ENCODE measurements at regions not wholly inside any gene's neighbourhood (a gene's known extent, or its start where the extent isn't known, plus 50 kb on each side); places are given as distances from the start of the nearest gene placed in this dataset.

- peak overlapping the region; percentile 40 for H3K4me2 ChIP-seq (ENCODE audit: insufficient read depth, low read length)
- H2AFZ ChIP-seq (ENCODE audit: low read depth, low read length), result no peak overlapping the region
- H3K36me3 ChIP-seq (ENCODE audit: insufficient read depth, low read length), result peaks cover 66% of the 10 kb centered on the region
- H3K4me3 ChIP-seq (ENCODE audit: low read depth in 1 of 2, low read length in 2 of 2), result peak overlapping the region in 1 of 2 experiments; percentile 23; a peak in 1 of 4 replicates
- H3K79me2 ChIP-seq (ENCODE audit: insufficient read depth, low read length), result peaks cover 87% of the 10 kb centered on the region
- peak overlapping the region; percentile 94 for H3K27ac ChIP-seq (ENCODE audit: low read length)
- no peaks in the 10 kb centered on the region for H4K20me1 ChIP-seq (ENCODE audit: insufficient read depth, low read length)
- ATAC-seq (ENCODE audit: insufficient read depth, low read depth) (peak; percentile 92), DNase-seq (peak; percentile 90)
- H3K9ac ChIP-seq (ENCODE audit: low read depth, low read length), result peak overlapping the region; percentile 49
- TF ChIP-seq CTCF (IDR thresholded peaks at IDR 0.05; ENCODE audit: borderline replicate concordance, extremely low read depth, low read length, poor library complexity, severe bottlenecking) (peak; percentile 70), EZH2 (IDR thresholded peaks at IDR 0.05; ENCODE audit: borderline replicate concordance, low read depth, low read length, severe bottlenecking) (no peak)
- H3K9me3 ChIP-seq (ENCODE audit: insufficient read depth, low read length, severe bottlenecking), result no peaks in the 10 kb centered on the region
- H3K4me1 ChIP-seq (ENCODE audit: insufficient read depth, low read length), result peaks cover 100% of the 10 kb centered on the region
- no peaks in the 10 kb centered on the region for H3K27me3 ChIP-seq (ENCODE audit: insufficient read depth, low read length, poor library complexity)
Observed at GRCh38 chr13:104810242-104810641, 1725.2 kb downstream of the EFNB2 start.

GRCh38 chr13:104809483-104809882 lies 1726.0 kb downstream of the EFNB2 start:
- no peaks in the 10 kb centered on the region for H3K9me3 ChIP-seq (ENCODE audit: insufficient read depth, low read length, severe bottlenecking)
- TF ChIP-seq CTCF (IDR thresholded peaks at IDR 0.05; ENCODE audit: borderline replicate concordance, extremely low read depth, low read length, poor library complexity, severe bottlenecking) (no peak), EZH2 (IDR thresholded peaks at IDR 0.05; ENCODE audit: borderline replicate concordance, low read depth, low read length, severe bottlenecking) (no peak)
- H3K27ac ChIP-seq (ENCODE audit: low read length), result peak overlapping the region; percentile 94
- peaks cover 68% of the 10 kb centered on the region for H3K36me3 ChIP-seq (ENCODE audit: insufficient read depth, low read length)
- peak overlapping the region; percentile 40 for H3K4me2 ChIP-seq (ENCODE audit: insufficient read depth, low read length)
- 0 out of 2 replicates have a peak overlapping the region, but pooled peaks have one; percentile 4 for H2AFZ ChIP-seq (ENCODE audit: low read depth, low read length)
- H4K20me1 ChIP-seq (ENCODE audit: insufficient read depth, low read length), result no peaks in the 10 kb centered on the region
- DNase-seq (peak; percentile 68), ATAC-seq (ENCODE audit: insufficient read depth, low read depth) (peak; percentile 63)
- peak overlapping the region; percentile 41 for H3K9ac ChIP-seq (ENCODE audit: low read depth, low read length)
- peaks cover 87% of the 10 kb centered on the region for H3K79me2 ChIP-seq (ENCODE audit: insufficient read depth, low read length)
- no peaks in the 10 kb centered on the region for H3K27me3 ChIP-seq (ENCODE audit: insufficient read depth, low read length, poor library complexity)
- peaks cover 99% of the 10 kb centered on the region for H3K4me1 ChIP-seq (ENCODE audit: insufficient read depth, low read length)
- 0 out of 4 replicates have a peak overlapping the region, but pooled peaks of 1 of the 2 experiments have one; percentile 16 for H3K4me3 ChIP-seq (ENCODE audit: low read depth in 1 of 2, low read length in 2 of 2)

GRCh38 chr13:104805346-104805745 lies 1730.1 kb downstream of the EFNB2 start:
- no peak overlapping the region; the same call in 1 of the 2 replicates for H3K9ac ChIP-seq (ENCODE audit: low read depth, low read length)
- peak overlapping the region; percentile 17 for H2AFZ ChIP-seq (ENCODE audit: low read depth, low read length)
- ATAC-seq (ENCODE audit: insufficient read depth, low read depth), result peak; percentile 34

More at GRCh38 chr13:104805346-104805745, 1730.1 kb downstream of the EFNB2 start:
- Histone ChIP-seq H3K36me3 (ENCODE audit: insufficient read depth, low read length) (peaks cover 83% of the 10 kb centered on the region), H4K20me1 (ENCODE audit: insufficient read depth, low read length) (no peaks in the 10 kb centered on the region), H3K27me3 (ENCODE audit: insufficient read depth, low read length, poor library complexity) (no peaks in the 10 kb centered on the region), H3K79me2 (ENCODE audit: insufficient read depth, low read length) (peaks cover 93% of the 10 kb centered on the region), H3K27ac (ENCODE audit: low read length) (peak overlapping the region; percentile 77), H3K4me2 (ENCODE audit: insufficient read depth, low read length) (no peak overlapping the region), H3K4me1 (ENCODE audit: insufficient read depth, low read length) (peaks cover 62% of the 10 kb centered on the region), H3K9me3 (ENCODE audit: insufficient read depth, low read length, severe bottlenecking) (no peaks in the 10 kb centered on the region), H3K4me3 (ENCODE audit: low read depth in 1 of 2, low read length in 2 of 2) (no peak overlapping the region)
- peak; percentile 59 for DNase-seq
- TF ChIP-seq CTCF (IDR thresholded peaks at IDR 0.05; ENCODE audit: borderline replicate concordance, extremely low read depth, low read length, poor library complexity, severe bottlenecking) (no peak), EZH2 (IDR thresholded peaks at IDR 0.05; ENCODE audit: borderline replicate concordance, low read depth, low read length, severe bottlenecking) (no peak)
